ENCODE measurements at regions not wholly inside any gene's neighbourhood (a gene's known extent, or its start where the extent isn't known, plus 50 kb on each side); places are given as distances from the start of the nearest gene placed in this dataset.

DNA sequence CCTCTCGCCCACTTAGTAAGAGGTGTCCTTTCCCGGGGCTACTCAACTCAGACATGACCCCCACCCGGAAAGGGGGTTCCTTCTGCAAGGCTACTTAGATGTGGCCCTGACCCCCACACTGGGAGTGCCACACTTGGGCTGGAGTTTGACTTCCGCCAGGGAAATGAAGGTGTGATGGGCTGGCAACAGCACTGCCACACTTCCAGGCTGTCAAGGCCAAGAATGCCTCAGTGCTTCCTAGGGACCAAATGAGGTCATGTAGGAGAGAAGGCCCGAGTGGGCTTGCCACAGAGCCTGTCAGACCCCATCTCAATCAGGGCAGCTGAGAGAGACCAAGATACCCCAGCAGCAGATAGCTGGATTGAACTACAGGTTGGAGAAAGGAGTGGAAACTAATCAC is 55.5 kb downstream of the DRD1 start:
- DNase-seq (ENCODE audit: low read depth in 2 of 2) = no peak

DNA sequence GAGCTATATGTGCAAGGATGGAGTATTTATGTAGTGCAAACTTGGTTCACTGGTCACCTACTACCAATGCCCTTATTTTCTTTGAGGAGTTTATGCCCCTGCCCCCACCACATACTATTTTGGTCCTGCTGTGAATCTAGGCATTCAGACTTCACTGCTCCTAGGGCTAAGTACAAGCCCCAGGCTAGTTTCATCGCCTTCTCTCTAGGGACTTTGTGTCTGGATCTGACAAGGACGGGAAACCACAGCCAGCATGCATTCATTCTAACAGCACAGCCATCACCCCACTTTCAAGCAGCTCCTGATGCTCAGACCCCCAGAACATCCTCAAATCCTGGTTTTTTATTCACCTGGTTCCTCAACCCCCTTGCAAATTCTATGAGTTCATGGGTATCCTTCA is 56.8 kb downstream of the DRD1 start:
- DNase-seq (ENCODE audit: low read depth in 2 of 2) = no peak

DNA sequence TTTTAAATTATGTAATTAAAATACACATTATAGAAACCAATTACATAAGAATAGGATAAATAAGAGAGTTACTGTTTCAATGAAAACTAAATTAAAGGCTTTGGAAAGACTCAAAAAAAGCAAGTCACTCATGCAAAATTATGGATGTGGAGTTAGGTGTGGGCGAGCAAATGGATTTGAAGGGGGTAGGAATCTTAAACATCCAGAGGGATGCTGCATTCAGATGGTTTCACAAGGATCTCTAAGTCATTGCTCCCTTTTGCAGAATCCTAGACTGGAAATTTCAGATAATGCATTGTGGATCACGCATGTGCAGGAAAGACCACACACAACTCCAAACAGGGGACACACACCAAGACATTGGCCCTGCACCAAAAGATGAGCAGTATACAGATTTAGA is 57.5 kb downstream of the DRD1 start:
- no peak for DNase-seq (ENCODE audit: low read depth in 2 of 2)

DNA sequence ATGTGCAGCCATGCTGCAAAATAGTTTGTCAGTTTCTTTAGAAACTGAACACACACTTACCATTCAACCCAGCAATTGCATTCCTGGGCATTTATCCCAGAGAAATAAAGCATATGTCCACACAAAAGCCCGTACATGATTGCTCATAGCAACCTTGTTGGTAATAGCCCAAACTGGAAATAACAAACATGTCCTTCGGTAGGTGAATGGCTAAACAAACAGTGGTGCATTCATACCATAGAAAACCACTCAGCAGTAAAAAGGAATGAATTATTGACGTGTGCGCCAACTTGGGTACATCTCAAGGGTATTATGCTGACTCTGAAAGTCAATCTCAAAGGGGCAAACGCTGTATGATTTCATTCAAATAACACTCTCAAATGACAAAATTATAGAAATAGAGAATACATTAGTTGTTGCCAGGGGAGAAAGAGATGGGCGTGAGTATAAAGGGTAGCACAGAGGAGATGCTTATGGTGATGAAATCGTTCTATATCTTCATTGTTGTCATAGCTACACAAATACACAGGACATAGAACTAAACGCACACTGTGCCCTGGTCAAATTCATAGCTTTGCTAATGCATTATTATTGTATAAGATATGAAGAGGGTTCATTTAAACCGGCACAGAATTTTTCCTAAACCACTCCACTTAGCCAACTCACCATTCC is 58.2 kb downstream of the DRD1 start:
- no peak for DNase-seq (ENCODE audit: low read depth in 2 of 2)

DNA sequence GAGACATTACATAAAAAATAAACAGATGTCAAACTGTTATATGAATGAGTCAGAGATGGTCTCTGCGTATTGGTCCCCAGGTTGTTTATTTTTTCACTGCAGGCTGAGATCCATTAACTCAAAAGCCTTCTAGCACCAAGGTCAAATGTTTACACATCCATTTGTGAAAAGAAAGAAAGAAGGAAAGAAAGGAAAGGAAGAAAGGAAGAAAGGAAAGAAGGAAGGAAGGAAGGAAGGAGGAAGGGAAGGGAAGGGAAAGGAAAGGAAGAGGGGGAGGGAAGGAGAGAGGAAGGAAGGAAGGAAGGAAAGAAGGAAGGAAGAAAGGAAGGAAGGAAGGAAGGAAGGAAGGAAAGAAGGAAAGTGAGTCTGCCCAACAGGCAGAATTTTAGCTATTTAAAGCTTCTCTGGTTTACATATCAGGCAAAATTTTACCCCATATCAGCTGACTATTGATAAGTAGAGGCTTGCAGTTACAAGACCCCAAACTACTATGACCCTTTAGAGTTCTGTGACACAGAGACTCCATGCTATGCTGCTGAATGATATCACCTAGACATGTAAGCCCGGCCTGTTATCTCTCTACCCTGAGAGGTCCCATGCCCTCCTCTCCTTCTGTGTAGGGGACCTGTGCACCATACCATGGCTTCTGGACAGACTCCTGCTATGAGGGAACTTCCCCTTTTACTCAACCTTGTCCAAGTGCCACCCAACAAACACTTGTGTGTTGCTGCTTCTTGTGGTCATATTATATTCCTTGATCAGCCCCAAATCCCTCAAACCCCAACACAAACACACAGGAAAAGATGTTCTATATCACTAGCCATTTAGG is 59.0 kb downstream of the DRD1 start:
- no peak for DNase-seq (ENCODE audit: low read depth in 2 of 2)

DNA sequence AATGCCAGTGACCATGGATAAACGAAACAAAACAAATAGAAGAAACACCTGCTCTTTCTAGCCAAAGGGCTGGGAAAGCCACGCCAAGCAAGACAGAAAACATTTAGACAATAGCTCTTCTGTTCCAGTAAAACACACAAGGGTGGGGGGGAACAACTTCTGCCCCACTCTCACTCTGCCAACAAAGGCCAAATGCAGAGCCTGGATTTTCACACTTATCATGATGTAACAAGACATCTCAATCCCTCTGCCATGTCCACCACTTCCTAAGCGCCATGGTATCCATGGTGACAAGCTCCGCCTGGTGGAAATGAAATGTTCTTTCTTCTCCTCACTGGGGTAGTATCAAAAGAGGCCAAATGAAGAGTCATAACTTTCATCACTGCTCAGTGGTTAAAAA is 60.6 kb downstream of the DRD1 start:
- no peak for DNase-seq (ENCODE audit: low read depth in 2 of 2)

DNA sequence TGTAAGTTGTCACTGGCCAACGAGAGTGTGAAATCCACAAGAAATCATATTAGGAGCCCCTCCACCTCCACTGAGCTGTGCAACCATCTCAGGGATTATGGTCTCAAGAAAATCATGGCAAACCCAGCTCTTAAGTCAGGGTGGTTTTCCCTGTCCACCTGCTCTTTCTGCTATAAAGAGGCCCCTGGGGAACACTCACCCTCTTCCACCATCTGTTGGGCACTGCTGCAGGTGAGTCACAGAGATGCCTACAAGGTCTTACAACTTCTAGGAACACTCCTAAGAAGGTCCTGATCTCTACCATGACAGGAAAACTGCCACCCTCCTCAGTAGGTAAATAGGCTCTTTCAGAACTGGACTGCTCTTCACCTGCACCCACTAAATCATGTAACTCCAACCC is 61.8 kb downstream of the DRD1 start:
- DNase-seq (ENCODE audit: low read depth in 2 of 2) = no peak

DNA sequence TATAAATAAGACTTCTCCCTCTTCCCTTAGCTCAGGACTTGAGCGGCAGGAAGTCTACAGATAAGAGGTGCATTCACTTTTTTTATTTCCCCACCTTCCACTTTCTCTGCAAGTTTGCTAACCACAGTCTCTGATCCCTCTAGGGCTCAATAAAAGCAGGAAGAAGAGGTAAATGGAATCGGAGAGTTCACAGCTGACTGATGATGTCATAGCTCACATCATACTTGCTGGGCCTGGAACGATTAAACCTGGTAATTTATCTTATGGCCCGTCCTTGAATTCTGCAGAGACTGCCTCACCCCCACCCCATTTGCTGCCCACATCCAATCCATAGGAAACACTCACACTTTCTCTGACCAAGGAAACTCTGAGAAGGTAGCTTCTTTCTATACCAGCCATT is 62.9 kb downstream of the DRD1 start:
- no peak for DNase-seq (ENCODE audit: low read depth in 2 of 2)

DNA sequence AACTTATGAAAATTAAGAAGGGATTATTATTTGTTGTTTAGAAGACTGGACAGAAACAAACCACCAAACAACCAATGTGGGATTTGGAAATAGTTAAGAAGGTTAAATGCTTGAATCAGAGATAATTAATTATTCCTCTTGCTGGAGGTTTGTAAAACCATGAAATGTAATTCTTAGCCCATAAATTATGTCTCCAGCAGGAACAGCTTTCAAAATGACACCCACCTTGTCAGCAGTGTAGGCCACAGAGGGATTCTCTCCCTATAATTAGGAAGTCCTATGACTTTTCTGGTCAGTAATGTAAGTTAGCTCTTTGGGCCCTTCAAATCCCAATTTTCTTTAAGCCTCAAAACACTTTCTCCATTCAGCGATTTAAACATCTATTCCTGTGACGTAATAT is 63.3 kb downstream of the DRD1 start:
- no peak for DNase-seq (ENCODE audit: low read depth in 2 of 2)

DNA sequence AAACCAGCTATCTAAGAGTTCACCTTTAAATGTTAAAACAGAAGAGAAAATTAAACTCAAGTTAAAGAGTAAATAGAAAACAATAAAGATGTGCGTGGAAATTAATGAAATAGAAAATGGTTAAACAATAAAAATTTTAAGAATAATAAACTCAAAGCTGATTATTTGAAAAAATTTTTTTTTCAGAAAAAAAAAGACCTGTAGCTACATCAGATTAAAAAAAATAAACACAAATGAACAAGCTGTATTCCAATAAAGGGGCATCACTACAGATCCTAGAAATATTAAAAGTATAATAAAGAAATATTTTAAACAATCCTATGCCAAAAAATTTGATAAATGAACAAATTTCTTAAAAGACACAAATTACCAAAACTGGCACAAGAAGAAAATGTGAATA is 64.1 kb downstream of the DRD1 start:
- no peak for DNase-seq (ENCODE audit: low read depth in 2 of 2)

DNA sequence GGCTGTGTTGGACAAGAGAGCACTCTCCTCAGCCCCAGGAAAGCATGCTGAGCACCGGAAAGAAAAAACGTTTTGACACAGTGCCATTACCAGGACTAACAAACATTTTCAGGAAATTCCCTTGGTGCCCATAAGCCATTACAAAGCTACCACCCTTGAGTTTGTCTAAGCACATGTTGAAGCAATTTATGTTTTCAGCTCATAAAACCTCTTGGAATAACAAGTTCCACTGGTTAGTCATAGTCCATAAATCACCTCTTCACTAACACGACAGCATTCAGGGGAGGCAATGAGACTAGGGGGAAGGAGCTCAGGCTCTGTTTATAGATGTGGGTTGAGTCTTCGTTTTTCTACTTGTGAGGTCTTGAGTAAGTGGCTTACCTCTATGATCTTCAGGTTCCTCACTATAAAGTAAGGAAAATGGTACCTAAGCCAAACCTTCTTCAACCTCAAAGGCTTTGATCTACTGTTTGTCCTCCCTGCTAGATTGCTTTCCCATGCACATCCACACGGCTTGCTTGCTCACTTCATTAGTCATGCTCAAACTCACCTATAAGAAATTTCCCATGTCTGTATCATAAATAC is 65.4 kb downstream of the DRD1 start:
- DNase-seq (ENCODE audit: low read depth in 2 of 2) = no peak

DNA sequence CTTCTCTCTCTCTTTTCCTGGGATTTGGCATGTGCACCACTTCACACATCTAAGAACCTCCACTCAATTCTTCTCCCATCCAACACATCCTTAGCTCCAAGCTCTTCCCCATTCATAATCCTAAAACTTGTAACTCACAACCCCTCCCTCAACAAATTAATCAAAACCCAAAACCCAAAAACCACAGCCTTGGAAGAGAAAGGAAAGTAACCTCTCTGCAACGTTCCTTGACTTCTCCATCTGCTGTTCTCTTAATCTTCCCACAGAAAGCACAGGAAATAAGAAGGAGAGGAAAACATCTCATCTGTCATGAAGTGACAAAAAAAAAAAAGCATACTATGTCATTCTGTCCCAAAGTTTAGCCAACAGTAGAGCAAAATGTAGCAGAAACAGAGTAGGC is 66.2 kb downstream of the DRD1 start:
- DNase-seq (ENCODE audit: low read depth in 2 of 2) = no peak

DNA sequence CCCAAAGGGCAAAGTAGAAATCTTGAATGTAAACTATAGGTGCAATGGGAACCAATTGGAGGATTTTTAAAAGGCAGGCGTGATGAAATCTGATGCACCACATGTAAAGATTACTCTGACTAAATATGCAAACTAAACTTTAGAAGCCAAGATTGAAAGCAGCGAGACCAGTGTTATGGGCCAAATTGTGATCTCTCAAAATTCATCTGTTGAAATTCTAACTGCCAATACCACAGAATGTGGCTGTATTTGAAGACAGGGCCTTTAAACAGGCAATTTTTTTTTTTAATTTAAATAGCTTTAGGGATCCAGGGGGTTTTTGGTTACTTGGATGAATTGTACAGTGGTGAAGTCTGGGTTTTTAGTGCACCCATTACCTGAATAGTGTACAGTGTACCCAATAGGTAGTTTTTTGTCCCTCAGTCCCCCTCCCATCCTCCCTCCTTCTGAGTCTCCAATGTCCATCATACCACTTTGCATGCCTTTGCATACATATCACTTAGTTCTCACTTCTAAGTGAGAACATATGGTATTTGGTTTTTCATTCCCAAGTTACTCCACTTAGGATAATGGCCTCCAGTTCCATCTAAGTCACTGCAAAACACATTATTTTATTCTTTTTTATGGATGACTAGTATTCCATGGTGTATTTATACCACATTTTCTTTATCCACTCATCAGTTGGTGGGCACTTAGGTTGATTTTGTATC is 69.7 kb downstream of the DRD1 start:
- no peak for DNase-seq (ENCODE audit: low read depth in 2 of 2)

DNA sequence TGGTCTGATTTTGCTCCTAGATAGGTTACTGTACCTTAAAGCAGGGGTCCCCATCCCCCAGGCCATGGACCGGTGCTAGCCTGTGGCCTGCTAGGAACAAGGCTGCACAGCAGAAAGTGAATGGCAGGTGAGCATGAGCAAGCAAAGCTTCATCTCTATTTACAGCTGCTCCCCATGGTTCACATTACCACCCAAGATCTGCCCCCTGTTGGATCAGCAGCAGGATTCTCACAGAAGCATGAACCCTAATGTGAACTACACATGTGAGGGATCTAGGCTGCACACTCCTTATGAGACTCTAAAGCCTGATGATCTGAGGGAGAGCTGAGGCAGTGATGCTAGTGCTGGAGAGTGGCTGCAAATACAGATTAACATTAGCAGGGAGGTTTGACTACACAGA is 78.1 kb downstream of the DRD1 start:
- no peak for DNase-seq (ENCODE audit: low read depth in 2 of 2)

DNA sequence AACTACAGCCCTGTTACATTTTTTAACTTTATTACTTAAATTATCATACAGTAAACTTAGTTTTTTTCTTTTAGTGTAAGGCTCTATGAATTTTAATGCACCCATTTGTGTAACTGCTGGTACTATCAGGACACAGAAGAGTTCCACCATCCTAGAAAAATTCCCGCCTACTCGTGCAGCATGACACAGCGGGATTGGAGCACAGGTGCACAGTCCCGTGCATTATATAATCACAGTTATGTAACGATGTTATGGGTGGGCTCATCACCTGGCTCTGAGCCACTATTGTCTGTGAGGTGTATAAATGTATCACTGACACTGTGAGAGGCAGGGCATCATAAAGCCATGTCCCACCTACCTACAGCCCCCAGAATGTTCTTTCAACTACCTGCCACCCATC is 80.7 kb downstream of the DRD1 start:
- no peak for DNase-seq (ENCODE audit: low read depth in 2 of 2)

DNA sequence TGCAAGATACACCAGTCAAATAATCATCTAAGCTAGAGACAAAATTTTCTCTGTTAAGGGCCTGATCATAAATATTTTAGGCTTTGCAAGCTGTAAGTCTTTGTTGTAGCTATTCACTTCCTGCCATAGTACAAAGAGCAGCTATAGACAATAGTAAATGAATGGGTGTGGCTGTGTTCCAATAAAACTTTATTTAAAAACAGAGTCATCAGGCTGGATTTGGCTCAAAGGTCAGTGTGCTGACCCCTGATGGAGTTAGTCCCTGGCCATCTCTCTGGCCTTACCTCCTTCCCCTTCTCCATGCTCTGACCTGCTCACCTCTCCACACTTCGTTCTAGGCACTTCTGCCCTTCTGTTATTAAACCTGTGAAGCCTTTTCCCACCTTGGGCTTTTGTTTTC is 86.0 kb downstream of the DRD1 start:
- DNase-seq (ENCODE audit: low read depth in 2 of 2) = no peak

DNA sequence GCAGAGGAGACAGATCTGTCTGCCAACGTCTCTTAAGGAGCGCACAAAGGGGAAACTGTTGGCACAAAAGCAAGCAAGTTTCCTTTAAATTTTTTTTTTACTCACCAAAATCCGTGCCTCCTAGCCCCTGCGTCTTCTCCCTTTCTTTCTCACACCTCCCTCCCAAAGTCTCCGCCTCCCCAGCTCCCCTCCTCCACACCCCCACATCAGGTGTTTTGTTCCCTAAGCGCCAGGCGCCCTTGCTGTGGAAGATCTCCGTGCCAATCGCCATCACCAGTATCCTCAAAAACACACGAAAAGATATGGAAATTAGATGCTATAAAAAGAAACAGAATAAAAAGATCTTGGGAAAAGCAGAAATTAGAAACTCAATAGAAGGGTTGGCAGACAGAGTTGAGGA is 87.6 kb downstream of the DRD1 start:
- no peak for DNase-seq (ENCODE audit: low read depth in 2 of 2)

DNA sequence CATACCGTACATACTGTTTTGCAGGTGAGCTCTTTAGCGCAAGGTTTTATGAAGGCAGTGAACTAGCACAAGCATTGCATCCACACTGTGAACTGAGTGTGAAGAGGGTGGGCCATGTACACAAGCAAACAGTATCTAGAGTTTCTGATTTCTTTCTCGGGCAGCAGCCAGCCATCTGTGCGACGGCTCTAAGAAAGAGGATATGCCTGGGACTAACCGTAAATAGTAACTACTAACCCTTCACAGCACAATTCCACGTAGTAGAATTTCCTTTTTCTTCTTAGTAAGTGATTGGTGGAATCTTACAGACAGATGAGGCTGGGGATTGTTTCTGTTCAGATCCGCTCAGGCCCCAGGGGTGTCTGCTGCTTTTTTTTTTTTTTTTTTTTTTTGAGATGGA is 89.0 kb downstream of the DRD1 start:
- DNase-seq (ENCODE audit: low read depth in 2 of 2) = no peak

DNA sequence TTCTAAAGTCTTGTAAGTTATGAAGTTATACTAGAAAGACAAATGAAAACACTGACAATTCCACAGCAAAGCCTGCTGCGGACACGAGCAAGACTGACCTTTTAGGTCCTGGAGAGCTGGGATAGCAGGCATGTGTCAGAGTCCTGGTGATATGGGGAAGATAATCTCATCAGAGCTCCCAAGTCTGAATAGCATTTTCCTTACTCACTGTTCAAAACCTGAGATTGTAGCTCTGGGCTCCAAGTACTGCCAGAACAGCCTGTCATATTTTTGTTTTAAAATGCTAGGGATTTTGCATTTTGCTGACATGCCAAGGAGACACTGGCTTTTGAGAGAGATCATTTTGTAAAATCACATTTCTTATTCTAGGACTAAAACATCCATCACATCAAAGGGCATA is 90.1 kb downstream of the DRD1 start:
- DNase-seq (ENCODE audit: low read depth in 2 of 2) = no peak

DNA sequence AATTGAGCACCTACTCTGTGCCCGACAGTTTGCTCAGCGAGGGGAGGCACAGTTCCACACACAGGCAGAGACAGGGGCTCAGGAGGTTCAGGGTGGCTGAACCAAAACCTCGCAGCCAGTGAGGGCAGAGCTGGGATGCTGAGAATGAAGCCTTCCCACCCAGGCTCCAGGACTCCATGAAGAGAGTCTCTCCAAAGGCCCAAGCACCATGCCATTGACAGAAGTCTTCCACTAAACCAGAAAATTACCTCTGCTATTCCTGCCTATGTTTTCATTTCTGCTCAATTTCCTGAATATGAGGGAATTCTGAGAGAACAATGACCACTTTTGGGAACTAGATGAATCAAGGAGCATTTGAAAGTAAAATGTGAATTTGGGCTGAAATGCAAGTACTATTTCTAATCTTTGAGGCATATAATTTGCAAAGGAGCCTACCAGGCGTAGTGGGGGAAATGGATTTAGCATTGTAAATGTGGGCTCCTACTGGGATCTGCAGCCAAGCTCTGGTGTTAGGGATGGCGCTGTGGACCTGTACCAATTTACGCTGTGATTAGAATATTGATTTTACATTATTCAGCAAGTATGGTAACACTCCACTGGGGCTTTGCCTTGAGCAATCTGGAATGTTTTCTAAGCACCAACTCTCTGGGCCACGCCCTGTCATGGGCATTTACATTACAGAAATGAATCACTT is 91.9 kb downstream of the DRD1 start:
- DNase-seq (ENCODE audit: low read depth in 2 of 2) = no peak

DNA sequence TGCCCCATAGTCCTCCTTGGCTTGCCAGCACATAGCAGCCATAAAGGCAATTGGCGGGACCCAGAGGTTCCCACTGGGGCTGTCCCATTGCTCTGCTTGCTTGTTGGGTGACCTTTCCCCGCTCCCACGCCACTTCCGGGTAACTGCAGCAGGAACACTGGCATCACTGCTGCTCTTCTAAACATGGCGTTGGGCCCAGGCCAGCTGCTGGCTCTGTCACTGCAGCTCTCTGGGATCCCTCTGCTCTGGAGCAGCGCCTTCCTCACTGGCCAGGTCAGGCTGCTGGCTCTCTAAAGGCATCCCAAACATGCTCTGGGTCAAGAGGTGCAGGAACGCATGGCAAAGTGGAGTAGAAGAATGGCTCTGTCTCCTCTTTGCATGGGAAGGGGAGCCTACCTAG is 92.9 kb downstream of the DRD1 start:
- DNase-seq (ENCODE audit: low read depth in 2 of 2) = no peak

DNA sequence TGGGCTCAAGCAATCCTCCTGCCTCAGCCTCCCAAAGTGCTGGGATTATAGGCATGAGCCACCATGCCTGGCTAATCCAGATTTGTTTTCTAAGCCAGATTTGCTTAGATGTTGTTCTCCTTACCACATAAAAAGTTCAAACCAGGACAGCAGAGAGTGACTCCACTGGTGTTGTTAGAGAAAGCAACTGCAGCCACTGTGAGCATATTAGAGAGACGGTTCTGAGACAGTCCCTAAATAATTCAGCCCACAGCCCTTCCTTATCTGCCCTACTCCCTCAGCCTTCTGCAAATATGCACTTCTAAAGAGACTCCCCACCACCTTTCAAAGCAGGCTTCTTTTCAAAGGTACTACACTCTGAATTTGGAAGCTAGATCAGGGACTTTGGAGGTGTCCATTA is 96.1 kb downstream of the DRD1 start:
- no peak for DNase-seq (ENCODE audit: low read depth in 2 of 2)
